ENCODE measurements at regions not wholly inside any gene's neighbourhood (a gene's known extent, or its start where the extent isn't known, plus 50 kb on each side); places are given as distances from the start of the nearest gene placed in this dataset.
A peak's percentile ranks its signal among the peaks of the same experiment; 100 is the strongest.

DNA sequence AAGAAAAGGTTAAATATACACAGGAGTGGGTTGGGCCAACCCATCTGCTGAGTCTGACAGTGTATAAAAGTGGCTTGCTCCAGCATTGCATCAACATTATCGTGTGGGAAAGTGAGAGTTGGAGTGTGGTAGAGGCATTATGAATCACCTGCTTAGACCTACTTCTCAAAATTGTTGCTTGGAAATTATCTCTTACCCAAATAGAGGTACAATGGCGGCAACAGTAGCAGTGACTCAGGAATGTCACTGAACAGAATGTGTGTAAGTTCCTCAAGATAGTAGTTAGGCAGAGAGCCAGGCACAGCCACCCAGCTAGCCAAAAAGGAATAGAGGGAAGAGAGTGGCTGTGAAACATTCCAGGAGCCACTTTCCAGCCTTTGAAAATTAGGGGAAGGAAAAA, 616.0 kb downstream of the NUP35 start (continued):
- TF ChIP-seq, protein P1, sequence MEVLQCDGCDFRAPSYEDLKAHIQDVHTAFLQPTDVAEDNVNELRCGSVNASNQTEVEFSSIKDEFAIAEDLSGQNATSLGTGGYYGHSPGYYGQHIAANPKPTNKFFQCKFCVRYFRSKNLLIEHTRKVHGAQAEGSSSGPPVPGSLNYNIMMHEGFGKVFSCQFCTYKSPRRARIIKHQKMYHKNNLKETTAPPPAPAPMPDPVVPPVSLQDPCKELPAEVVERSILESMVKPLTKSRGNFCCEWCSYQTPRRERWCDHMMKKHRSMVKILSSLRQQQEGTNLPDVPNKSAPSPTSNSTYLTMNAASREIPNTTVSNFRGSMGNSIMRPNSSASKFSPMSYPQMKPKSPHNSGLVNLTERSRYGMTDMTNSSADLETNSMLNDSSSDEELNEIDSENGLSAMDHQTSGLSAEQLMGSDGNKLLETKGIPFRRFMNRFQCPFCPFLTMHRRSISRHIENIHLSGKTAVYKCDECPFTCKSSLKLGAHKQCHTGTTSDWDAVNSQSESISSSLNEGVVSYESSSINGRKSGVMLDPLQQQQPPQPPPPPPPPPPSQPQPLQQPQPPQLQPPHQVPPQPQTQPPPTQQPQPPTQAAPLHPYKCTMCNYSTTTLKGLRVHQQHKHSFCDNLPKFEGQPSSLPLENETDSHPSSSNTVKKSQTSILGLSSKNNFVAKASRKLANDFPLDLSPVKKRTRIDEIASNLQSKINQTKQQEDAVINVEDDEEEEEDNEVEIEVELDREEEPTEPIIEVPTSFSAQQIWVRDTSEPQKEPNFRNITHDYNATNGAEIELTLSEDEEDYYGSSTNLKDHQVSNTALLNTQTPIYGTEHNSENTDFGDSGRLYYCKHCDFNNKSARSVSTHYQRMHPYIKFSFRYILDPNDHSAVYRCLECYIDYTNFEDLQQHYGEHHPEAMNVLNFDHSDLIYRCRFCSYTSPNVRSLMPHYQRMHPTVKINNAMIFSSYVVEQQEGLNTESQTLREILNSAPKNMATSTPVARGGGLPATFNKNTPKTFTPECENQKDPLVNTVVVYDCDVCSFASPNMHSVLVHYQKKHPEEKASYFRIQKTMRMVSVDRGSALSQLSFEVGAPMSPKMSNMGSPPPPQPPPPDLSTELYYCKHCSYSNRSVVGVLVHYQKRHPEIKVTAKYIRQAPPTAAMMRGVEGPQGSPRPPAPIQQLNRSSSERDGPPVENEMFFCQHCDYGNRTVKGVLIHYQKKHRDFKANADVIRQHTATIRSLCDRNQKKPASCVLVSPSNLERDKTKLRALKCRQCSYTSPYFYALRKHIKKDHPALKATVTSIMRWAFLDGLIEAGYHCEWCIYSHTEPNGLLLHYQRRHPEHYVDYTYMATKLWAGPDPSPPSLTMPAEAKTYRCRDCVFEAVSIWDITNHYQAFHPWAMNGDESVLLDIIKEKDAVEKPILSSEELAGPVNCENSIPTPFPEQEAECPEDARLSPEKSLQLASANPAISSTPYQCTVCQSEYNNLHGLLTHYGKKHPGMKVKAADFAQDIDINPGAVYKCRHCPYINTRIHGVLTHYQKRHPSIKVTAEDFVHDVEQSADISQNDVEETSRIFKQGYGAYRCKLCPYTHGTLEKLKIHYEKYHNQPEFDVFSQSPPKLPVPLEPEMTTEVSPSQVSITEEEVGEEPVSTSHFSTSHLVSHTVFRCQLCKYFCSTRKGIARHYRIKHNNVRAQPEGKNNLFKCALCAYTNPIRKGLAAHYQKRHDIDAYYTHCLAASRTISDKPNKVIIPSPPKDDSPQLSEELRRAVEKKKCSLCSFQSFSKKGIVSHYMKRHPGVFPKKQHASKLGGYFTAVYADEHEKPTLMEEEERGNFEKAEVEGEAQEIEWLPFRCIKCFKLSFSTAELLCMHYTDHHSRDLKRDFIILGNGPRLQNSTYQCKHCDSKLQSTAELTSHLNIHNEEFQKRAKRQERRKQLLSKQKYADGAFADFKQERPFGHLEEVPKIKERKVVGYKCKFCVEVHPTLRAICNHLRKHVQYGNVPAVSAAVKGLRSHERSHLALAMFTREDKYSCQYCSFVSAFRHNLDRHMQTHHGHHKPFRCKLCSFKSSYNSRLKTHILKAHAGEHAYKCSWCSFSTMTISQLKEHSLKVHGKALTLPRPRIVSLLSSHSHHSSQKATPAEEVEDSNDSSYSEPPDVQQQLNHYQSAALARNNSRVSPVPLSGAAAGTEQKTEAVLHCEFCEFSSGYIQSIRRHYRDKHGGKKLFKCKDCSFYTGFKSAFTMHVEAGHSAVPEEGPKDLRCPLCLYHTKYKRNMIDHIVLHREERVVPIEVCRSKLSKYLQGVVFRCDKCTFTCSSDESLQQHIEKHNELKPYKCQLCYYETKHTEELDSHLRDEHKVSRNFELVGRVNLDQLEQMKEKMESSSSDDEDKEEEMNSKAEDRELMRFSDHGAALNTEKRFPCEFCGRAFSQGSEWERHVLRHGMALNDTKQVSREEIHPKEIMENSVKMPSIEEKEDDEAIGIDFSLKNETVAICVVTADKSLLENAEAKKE (CRISPR knock-in tag; IDR thresholded peaks at IDR 0.05), result no peak
- TF ChIP-seq NANOG (IDR thresholded peaks at IDR 0.05; ENCODE audit: borderline replicate concordance), result no peak
- TF ChIP-seq JUNB (IDR thresholded peaks at IDR 0.05; ENCODE audit: unreplicated experiment), result no peak
- TF ChIP-seq, protein P2, sequence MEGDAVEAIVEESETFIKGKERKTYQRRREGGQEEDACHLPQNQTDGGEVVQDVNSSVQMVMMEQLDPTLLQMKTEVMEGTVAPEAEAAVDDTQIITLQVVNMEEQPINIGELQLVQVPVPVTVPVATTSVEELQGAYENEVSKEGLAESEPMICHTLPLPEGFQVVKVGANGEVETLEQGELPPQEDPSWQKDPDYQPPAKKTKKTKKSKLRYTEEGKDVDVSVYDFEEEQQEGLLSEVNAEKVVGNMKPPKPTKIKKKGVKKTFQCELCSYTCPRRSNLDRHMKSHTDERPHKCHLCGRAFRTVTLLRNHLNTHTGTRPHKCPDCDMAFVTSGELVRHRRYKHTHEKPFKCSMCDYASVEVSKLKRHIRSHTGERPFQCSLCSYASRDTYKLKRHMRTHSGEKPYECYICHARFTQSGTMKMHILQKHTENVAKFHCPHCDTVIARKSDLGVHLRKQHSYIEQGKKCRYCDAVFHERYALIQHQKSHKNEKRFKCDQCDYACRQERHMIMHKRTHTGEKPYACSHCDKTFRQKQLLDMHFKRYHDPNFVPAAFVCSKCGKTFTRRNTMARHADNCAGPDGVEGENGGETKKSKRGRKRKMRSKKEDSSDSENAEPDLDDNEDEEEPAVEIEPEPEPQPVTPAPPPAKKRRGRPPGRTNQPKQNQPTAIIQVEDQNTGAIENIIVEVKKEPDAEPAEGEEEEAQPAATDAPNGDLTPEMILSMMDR (conservative IDR thresholded peaks at IDR 0.05; ENCODE audit: low read depth in 2 of 2), result no peak
- TF ChIP-seq CREB1 (CRISPR knock-in tag; IDR thresholded peaks at IDR 0.05; ENCODE audit: low read depth), result no peak
- TF ChIP-seq ZNF331 (CRISPR knock-in tag; IDR thresholded peaks at IDR 0.05; ENCODE audit: low read depth), result no peak
- no peak for TF ChIP-seq EZH2phosphoT487 (IDR thresholded peaks at IDR 0.05; ENCODE audit: unreplicated experiment)
- no peak for TF ChIP-seq STAT1 (IDR thresholded peaks at IDR 0.05; ENCODE audit: unreplicated experiment)

DNA sequence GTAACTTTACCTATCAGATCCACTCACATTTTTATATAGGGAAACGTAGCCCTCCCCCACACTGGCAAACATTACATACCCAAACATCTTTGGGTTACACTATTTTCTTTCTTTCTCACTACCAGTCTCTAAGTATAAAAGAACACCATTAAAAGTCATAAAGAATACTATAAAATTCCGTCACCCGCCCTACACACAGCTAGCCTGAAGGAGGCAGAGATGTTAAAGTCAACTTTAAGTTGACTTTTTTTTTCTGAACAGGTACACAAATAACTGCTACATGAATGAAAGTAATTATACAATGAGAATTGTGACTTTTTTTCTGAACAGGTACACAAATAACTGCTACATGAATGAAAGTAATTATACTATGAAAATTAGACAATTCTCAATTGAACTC, 628.3 kb downstream of the NUP35 start:
- Histone ChIP-seq H3K36me3 (ENCODE audit: insufficient read depth) (no peaks in the 10 kb centered on the region), H3F3A (replicated peaks; ENCODE audit: low read depth) (no peaks in the 10 kb centered on the region), H3K4me1 (ENCODE audit: insufficient read depth) (peaks cover 9% of the 10 kb centered on the region), H4K20me1 (replicated peaks; ENCODE audit: insufficient read depth) (no peaks in the 10 kb centered on the region), H2AFZ (no peak overlapping the region), H3K27ac (ENCODE audit: low read depth) (no peak overlapping the region), H3K27me3 (ENCODE audit: insufficient read depth) (no peaks in the 10 kb centered on the region), H3K79me2 (replicated peaks; ENCODE audit: insufficient read depth) (no peaks in the 10 kb centered on the region), H3K9me2 (ENCODE audit: insufficient read depth) (0 out of 2 replicates have a peak, but pooled peaks cover 3% of the 10 kb centered on the region), H3K4me2 (no peak overlapping the region), H3K4me3 (no peak overlapping the region)
- H3K36me3 Mint-ChIP-seq (ENCODE audit: low read depth), result no peaks in the 10 kb centered on the region
- H3K27me3 Mint-ChIP-seq (ENCODE audit: insufficient read depth, low read depth, poor library complexity), result no peaks in the 10 kb centered on the region
- H3K4me3 Mint-ChIP-seq, result no peak overlapping the region
- ATAC-seq (no peak), DNase-seq (ENCODE audit: low spot score) (no peak)
- no peaks in the 10 kb centered on the region for H3K9me3 Mint-ChIP-seq
- H3K27ac Mint-ChIP-seq, result no peak overlapping the region
- peaks cover 10% of the 10 kb centered on the region for H3K4me1 Mint-ChIP-seq
- TF ChIP-seq REST (IDR thresholded peaks at IDR 0.05; ENCODE audit: unreplicated experiment) (no peak), ETS1 (IDR thresholded peaks at IDR 0.05) (no peak), EZH2 (IDR thresholded peaks at IDR 0.05; ENCODE audit: low read depth, unreplicated experiment) (no peak)
- TF ChIP-seq, protein P2 (conservative IDR thresholded peaks at IDR 0.05; ENCODE audit: low read depth in 2 of 2), result peak; percentile 18 to 34; a peak in 3 of 4 replicates

Data from GM23338 (cell line).